Liver (tissue), 8 donors: ENCODE measurements at regions not wholly inside any gene's neighbourhood (a gene's known extent, or its start where the extent isn't known, plus 50 kb on each side); places are given as distances from the start of the nearest gene placed in this dataset.

Experiments used
- DNase-seq: peaks from one replicate; pipeline ENCODE4 v3.0.0-alpha.2; 2017; ENCODE audit warnings: low spot score
- H3K27ac ChIP-seq, 2 donors: one replicate each; pipeline ENCODE4 v1.7.0; 2013; ENCODE audit warnings: inconsistent platforms in 2 of 2, low read length in 2 of 2, control low read depth in 1 of 2, low read depth in 1 of 2, mild to moderate bottlenecking in 1 of 2
- H3K27me3 ChIP-seq, 4 donors: one replicate each; pipeline versions ENCODE4 v1.6.1 to v1.7.0; 2013; ENCODE audit warnings: low read length in 3 of 4, inconsistent platforms in 1 of 4, mild to moderate bottlenecking in 1 of 4, moderate library complexity in 1 of 4; ENCODE audit not compliant: control insufficient read depth in 4 of 4, insufficient read depth in 4 of 4
- H3K36me3 ChIP-seq, 4 donors: one replicate each; pipeline versions ENCODE4 v1.6.1 to v1.7.0; 2013; ENCODE audit warnings: low read length in 3 of 4, mild to moderate bottlenecking in 3 of 4, low read depth in 1 of 4, moderate library complexity in 1 of 4; ENCODE audit not compliant: control insufficient read depth in 4 of 4, insufficient read depth in 3 of 4
- H3K4me1 ChIP-seq, 4 donors: one replicate each; pipeline versions ENCODE4 v1.6.1 to v1.7.0; 2013; ENCODE audit warnings: low read length in 3 of 4, mild to moderate bottlenecking in 3 of 4, moderate library complexity in 1 of 4; ENCODE audit not compliant: control insufficient read depth in 4 of 4, insufficient read depth in 4 of 4
- H3K4me3 ChIP-seq, 3 donors: one replicate each; pipeline versions ENCODE4 v1.6.1 to v1.7.0; 2013; ENCODE audit warnings: low read length in 3 of 3, control low read depth in 1 of 3, low read depth in 1 of 3, mild to moderate bottlenecking in 1 of 3
- H3K9ac ChIP-seq, 2 donors: one replicate each; pipeline ENCODE4 v1.7.0; 2013; ENCODE audit warnings: low read length in 2 of 2, mild to moderate bottlenecking in 2 of 2, moderate library complexity in 2 of 2, control low read depth in 1 of 2, low read depth in 1 of 2
- H3K9me3 ChIP-seq, 4 donors: one replicate each; pipeline versions ENCODE4 v1.6.1 to v1.7.0; 2013; ENCODE audit warnings: low read length in 3 of 4; ENCODE audit not compliant: control insufficient read depth in 4 of 4
- ATF3 ChIP-seq: IDR thresholded peaks from 2 replicates; pipeline ENCODE4 v1.6.1; 2016; ENCODE audit warnings: antibody characterized with exemption
- CTCF ChIP-seq: fragments of 150-350 bp; IDR thresholded peaks from 2 replicates; pipeline ENCODE4 v1.5.1; 2017; ENCODE audit warnings: improper control_type of control experiment, low read depth, low read length; ENCODE audit not compliant: missing input control
- FOXA1 ChIP-seq: IDR thresholded peaks from 2 replicates; pipeline ENCODE4 v1.6.1; 2016; ENCODE audit warnings: antibody characterized with exemption
- FOXA2 ChIP-seq: IDR thresholded peaks from 2 replicates; pipeline ENCODE4 v1.6.1; 2016; ENCODE audit warnings: antibody characterized with exemption
- HNF4A ChIP-seq, 2 donors: conservative IDR thresholded peaks; 2 replicates each; pipeline ENCODE4 v1.6.1; 2016; ENCODE audit warnings: antibody characterized with exemption in 2 of 2, mild to moderate bottlenecking in 2 of 2
- NR2F2 ChIP-seq: IDR thresholded peaks from 2 replicates; pipeline ENCODE4 v1.6.1; 2016; ENCODE audit warnings: antibody characterized with exemption
- RAD21 ChIP-seq, 2 donors: IDR thresholded peaks; 2 replicates each; pipeline ENCODE4 v1.6.1; 2016; ENCODE audit warnings: antibody characterized with exemption in 2 of 2, mild to moderate bottlenecking in 2 of 2
- RXRA ChIP-seq, 2 donors: IDR thresholded peaks; 2 replicates each; pipeline ENCODE4 v1.6.1; 2017 to 2018; ENCODE audit warnings: antibody characterized with exemption in 2 of 2, mild to moderate bottlenecking in 1 of 2
- TAF1 ChIP-seq: conservative IDR thresholded peaks from 2 replicates; pipeline ENCODE4 v1.6.1; 2016; ENCODE audit warnings: antibody characterized with exemption, mild to moderate bottlenecking
- YY1 ChIP-seq: IDR thresholded peaks from 2 replicates; pipeline ENCODE4 v1.6.1; 2016; ENCODE audit warnings: antibody characterized with exemption, mild to moderate bottlenecking
- ZBTB33 ChIP-seq: IDR thresholded peaks from 2 replicates; pipeline ENCODE4 v1.6.1; 2016; ENCODE audit warnings: antibody characterized with exemption
- WGBS: extraction: QIAGEN DNeasy Blood & Tissue Kit; methylation state at CpG from one replicate; pipeline ENCODE4 v1.1.7; 2013; 5-methylcytosine and 5-hydroxymethylcytosine counted together
- donor health status: healthy.
- donor health status: healthy.
- donor health status: healthy.
- donor health status: healthy.
- donor health status: healthy.

- no peak for TF ChIP-seq TAF1
These were observed 2255.3 kb downstream of the TP53TG3F start (continued) for GRCh38 chr16:35714665-35715064.

- no peaks in the 10 kb centered on the region for H3K4me1 ChIP-seq
- peaks cover 0 to 14% (median 9%) of the 10 kb centered on the region in 4 donors for H3K9me3 ChIP-seq
- H3K27me3 ChIP-seq = no peaks in the 10 kb centered on the region
- H3K4me3 ChIP-seq = no peak overlapping the region
- 33% methylated on average over 3 of the region's 3 CpGs for WGBS
- no peaks in the 10 kb centered on the region for H3K36me3 ChIP-seq
- no peak for TF ChIP-seq CTCF
- TF ChIP-seq HNF4A (conservative IDR thresholded peaks at IDR 0.05) = no peak
- TF ChIP-seq FOXA2 = no peak
- no peak for TF ChIP-seq NR2F2
- TF ChIP-seq RAD21 (IDR thresholded peaks at IDR 0.05) = no peak
- TF ChIP-seq ZBTB33 = no peak
- no peak for TF ChIP-seq ATF3
- TF ChIP-seq RXRA (IDR thresholded peaks at IDR 0.05) = no peak
- H3K27ac ChIP-seq = no peak overlapping the region
- H3K9ac ChIP-seq = no peak overlapping the region
- no peak for DNase-seq
These were observed 2265.1 kb downstream of the TP53TG3F start for GRCh38 chr16:35724551-35724950.

GRCh38 chr16:35725949-35726348 is 2266.5 kb downstream of the TP53TG3F start:
- no peaks in the 10 kb centered on the region for H3K27me3 ChIP-seq
- peak; percentile 5 for DNase-seq
- H3K9ac ChIP-seq = no peak overlapping the region
- 57% methylated on average over 6 of the region's 6 CpGs for WGBS
- no peak overlapping the region for H3K27ac ChIP-seq
- H3K4me3 ChIP-seq = no peak overlapping the region
- H3K36me3 ChIP-seq = no peaks in the 10 kb centered on the region
- no peak for TF ChIP-seq CTCF
- no peak for TF ChIP-seq RAD21 (IDR thresholded peaks at IDR 0.05)
- no peak for TF ChIP-seq YY1
- no peak for TF ChIP-seq TAF1
- no peak for TF ChIP-seq FOXA1
- peaks cover 0 to 14% (median 9%) of the 10 kb centered on the region in 4 donors for H3K9me3 ChIP-seq
- H3K4me1 ChIP-seq = no peaks in the 10 kb centered on the region
